GM18951 (cell line): ENCODE measurements at regions not wholly inside any gene's neighbourhood (a gene's known extent, or its start where the extent isn't known, plus 50 kb on each side); places are given as distances from the start of the nearest gene placed in this dataset.

Experiments
- POLR2A ChIP-seq: IDR thresholded peaks from 4 replicates; pipeline ENCODE4 v1.6.1; 2011; ENCODE audit warnings: mild to moderate bottlenecking; ENCODE audit not compliant: insufficient read length, insufficient read depth; ENCODE audit errors: extremely low read depth
- in situ Hi-C: fragments of 300-500 bp; cut with MboI; formaldehyde crosslinking; loops from one replicate; pipeline ENCODE4 v1.12.0; 2022; ENCODE audit warnings: low sequenced_read_pairs, mixed read lengths, inconsistent platforms; ENCODE audit not compliant: unreplicated experiment

GRCh38 chr14:27114180-27114579 lies 516.3 kb upstream of the NOVA1 start:
- in situ Hi-C loops = no loop called here
- no peak for TF ChIP-seq POLR2A

- in situ Hi-C loops = no loop called here
- TF ChIP-seq POLR2A = no peak
Observed at GRCh38 chr14:27123162-27123561, 525.3 kb upstream of the NOVA1 start.

- TF ChIP-seq POLR2A = no peak
- in situ Hi-C loops = no loop called here
Observed at GRCh38 chr14:27127838-27128237, 530.0 kb upstream of the NOVA1 start.

GRCh38 chr14:27134200-27134599 lies 536.4 kb upstream of the NOVA1 start:
- TF ChIP-seq POLR2A = no peak
- in situ Hi-C loops = no loop called here

GRCh38 chr14:27145170-27145569 lies 547.3 kb upstream of the NOVA1 start:
- TF ChIP-seq POLR2A = no peak
- in situ Hi-C loops = no loop called here

- TF ChIP-seq POLR2A = no peak
- in situ Hi-C loops = no loop called here
Observed at GRCh38 chr14:27148143-27148542, 550.3 kb upstream of the NOVA1 start.

GRCh38 chr14:27164139-27164538 lies 566.3 kb upstream of the NOVA1 start:
- in situ Hi-C loops = no loop called here
- no peak for TF ChIP-seq POLR2A

GRCh38 chr14:27175489-27175888 lies 577.7 kb upstream of the NOVA1 start:
- in situ Hi-C loops = no loop called here

GRCh38 chr14:27181333-27181732 lies 583.5 kb upstream of the NOVA1 start:
- in situ Hi-C loops = no loop called here
- TF ChIP-seq POLR2A = no peak

More at GRCh38 chr14:27175489-27175888, 577.7 kb upstream of the NOVA1 start:
- no peak for TF ChIP-seq POLR2A

- in situ Hi-C loops = no loop called here
- TF ChIP-seq POLR2A = no peak
Observed at GRCh38 chr14:27184427-27184826, 586.6 kb upstream of the NOVA1 start.

- in situ Hi-C loops = no loop called here
- no peak for TF ChIP-seq POLR2A
Observed at GRCh38 chr14:27186048-27186447, 588.2 kb upstream of the NOVA1 start.

GRCh38 chr14:27187136-27187535 lies 589.3 kb upstream of the NOVA1 start:
- in situ Hi-C loops = no loop called here

GRCh38 chr14:27190296-27190695 lies 592.5 kb upstream of the NOVA1 start:
- TF ChIP-seq POLR2A = no peak
- in situ Hi-C loops = no loop called here

More at GRCh38 chr14:27187136-27187535, 589.3 kb upstream of the NOVA1 start:
- no peak for TF ChIP-seq POLR2A

- in situ Hi-C loops = no loop called here
- no peak for TF ChIP-seq POLR2A
Observed at GRCh38 chr14:27199272-27199671, 601.4 kb upstream of the NOVA1 start.

- in situ Hi-C loops = no loop called here
Observed at GRCh38 chr14:27205036-27205435, 607.2 kb upstream of the NOVA1 start.

More at GRCh38 chr14:27205036-27205435, 607.2 kb upstream of the NOVA1 start:
- no peak for TF ChIP-seq POLR2A
